ENCODE measurements at regions not wholly inside any gene's neighbourhood (a gene's known extent, or its start where the extent isn't known, plus 50 kb on each side); places are given as distances from the start of the nearest gene placed in this dataset.
A peak's percentile ranks its signal among the peaks of the same experiment; 100 is the strongest.

DNA sequence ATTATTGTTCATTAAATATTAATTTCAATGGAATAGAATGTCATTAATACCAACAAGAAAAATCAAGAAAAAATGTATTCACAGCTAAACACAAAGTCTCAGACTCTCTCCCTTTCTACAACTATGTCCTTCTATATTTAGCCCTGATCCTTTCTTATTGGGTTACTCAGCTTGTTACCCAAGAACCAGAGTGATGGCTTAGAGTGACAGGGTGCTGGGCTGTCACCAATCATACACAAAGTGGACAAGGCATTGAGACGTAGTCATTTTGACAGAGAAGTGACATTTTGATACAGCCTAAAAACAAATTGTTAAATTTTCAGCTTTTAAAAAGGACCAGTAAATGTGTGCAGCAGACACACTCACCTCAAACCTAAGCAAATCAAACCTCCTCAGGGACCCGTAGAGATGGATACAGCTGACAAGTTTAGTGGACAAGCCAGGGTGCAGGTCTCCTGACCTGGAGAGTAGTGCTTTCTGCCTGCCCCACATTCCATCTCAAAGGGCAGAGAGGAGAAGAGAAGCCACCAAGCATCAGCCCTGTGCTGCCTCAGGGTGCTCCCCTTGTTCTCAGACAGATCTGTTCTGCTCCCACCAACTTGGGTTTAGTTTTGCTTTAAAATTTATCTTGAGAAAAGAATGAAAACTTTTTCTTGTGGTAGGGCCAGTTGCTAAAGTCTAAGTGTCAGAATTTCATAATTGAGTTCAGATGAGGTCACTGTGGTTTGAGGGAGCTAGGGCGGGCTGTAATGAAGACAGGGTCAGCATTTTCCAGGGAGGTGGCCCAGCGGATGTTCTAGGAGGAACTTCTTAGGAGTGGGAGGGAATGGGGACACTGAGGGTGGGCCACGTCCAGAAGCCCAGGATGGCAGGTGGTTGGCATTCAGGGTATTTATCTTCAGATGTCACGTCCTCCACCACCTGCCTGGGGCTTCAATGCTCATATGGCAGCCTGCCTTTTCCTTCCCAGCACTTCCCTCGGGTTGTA is 136.5 kb upstream of the TBL1XR1 start:
- H3K4me2 ChIP-seq (replicated peaks; ENCODE audit: low read depth, low read length, poor library complexity, severe bottlenecking): no peak overlapping the region

DNA sequence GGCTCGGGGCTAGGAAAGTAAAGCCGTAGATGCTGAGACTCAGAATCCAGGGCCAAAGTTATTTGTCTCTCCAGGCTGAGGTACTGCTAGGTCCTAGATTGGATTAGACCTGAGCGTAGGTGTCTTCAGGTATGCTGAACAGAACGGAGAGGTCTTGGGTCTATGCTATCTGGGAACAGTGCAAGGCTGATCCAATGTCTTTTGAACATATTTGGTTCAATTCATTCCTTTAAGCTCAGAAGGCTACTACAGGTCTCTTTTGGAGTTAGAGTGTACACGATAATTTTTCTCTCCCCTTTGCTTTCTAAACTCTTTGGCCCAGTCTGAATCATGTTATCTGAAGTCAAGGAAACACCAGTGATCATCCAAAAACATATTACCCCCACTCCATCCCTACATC is 137.5 kb upstream of the TBL1XR1 start:
- Histone ChIP-seq H3K36me3 (replicated peaks in 1 of 2; ENCODE audit: control extremely low read depth in 1 of 2, control insufficient read depth in 1 of 2, extremely low read depth in 1 of 2, insufficient read depth in 2 of 2, low read length in 1 of 2) (no peaks in the 10 kb centered on the region), H2AFZ (ENCODE audit: insufficient read depth, low read depth, low read length, poor library complexity, severe bottlenecking) (no peak overlapping the region), H3K4me2 (replicated peaks; ENCODE audit: low read depth, low read length, poor library complexity, severe bottlenecking) (no peak overlapping the region), H4K20me1 (ENCODE audit: control insufficient read depth, insufficient read depth, low read length, poor library complexity, severe bottlenecking) (no peaks in the 10 kb centered on the region), H3K27me3 (replicated peaks in 1 of 4; ENCODE audit: control extremely low read depth in 1 of 4, control insufficient read depth in 3 of 4, insufficient read depth in 4 of 4, low read length in 3 of 4) (no peaks in the 10 kb centered on the region), H3K9ac (ENCODE audit: low read length) (no peak overlapping the region), H3K4me3 (ENCODE audit: control extremely low read depth in 1 of 5, extremely low read depth in 1 of 5, insufficient read depth in 1 of 5, low read depth in 2 of 5, low read length in 4 of 5) (no peak overlapping the region), H3K79me2 (ENCODE audit: control insufficient read depth, insufficient read depth, low read length) (no peaks in the 10 kb centered on the region), H3K27ac (ENCODE audit: low read length in 2 of 2) (no peak overlapping the region), H3K4me1 (ENCODE audit: control insufficient read depth in 2 of 2, insufficient read depth in 2 of 2, low read length in 2 of 2) (peaks cover 32 to 42% of the 10 kb centered on the region in 2 donors), H3K9me3 (ENCODE audit: control extremely low read depth in 1 of 3, control insufficient read depth in 2 of 3, insufficient read depth in 1 of 3, low read length in 2 of 3) (no peaks in the 10 kb centered on the region)
- Mint-ChIP-seq H3K27ac (peak overlapping the region; percentile 17), H3K9me3 (ENCODE audit: insufficient read depth) (no peaks in the 10 kb centered on the region), H3K27me3 (no peaks in the 10 kb centered on the region), H3K4me3 (no peak overlapping the region), H3K4me1 (peaks cover 50% of the 10 kb centered on the region)
- no peak for DNase-seq
- POLR2A ChIA-PET: interaction anchor here (0.6 kb wide), 1 partner anchor 122 kb away, joined by 3 read pairs; no protein-coding TSS in a partner anchor
- no peak for ATAC-seq (ENCODE audit: low read depth)
- TF ChIP-seq, protein P1, sequence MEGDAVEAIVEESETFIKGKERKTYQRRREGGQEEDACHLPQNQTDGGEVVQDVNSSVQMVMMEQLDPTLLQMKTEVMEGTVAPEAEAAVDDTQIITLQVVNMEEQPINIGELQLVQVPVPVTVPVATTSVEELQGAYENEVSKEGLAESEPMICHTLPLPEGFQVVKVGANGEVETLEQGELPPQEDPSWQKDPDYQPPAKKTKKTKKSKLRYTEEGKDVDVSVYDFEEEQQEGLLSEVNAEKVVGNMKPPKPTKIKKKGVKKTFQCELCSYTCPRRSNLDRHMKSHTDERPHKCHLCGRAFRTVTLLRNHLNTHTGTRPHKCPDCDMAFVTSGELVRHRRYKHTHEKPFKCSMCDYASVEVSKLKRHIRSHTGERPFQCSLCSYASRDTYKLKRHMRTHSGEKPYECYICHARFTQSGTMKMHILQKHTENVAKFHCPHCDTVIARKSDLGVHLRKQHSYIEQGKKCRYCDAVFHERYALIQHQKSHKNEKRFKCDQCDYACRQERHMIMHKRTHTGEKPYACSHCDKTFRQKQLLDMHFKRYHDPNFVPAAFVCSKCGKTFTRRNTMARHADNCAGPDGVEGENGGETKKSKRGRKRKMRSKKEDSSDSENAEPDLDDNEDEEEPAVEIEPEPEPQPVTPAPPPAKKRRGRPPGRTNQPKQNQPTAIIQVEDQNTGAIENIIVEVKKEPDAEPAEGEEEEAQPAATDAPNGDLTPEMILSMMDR (IDR thresholded peaks at IDR 0.05): no peak
- no peak for TF ChIP-seq EZH2 (IDR thresholded peaks at IDR 0.05; ENCODE audit: borderline replicate concordance, insufficient read depth, low read depth, low read length, poor library complexity, severe bottlenecking)
- WGBS (ENCODE audit: insufficient coverage): 98% methylated on average over 5 of the region's 5 CpGs
- CTCF ChIA-PET: no interaction called here
- intact Hi-C loops (cut with micrococcal nuclease): loop anchor here (5.0 kb wide), 1 partner anchor 88 kb away; no protein-coding TSS in a partner anchor

More for the DNA sequence above, 136.5 kb upstream of the TBL1XR1 start:
- Histone ChIP-seq H3K27ac (ENCODE audit: low read length in 2 of 2) (no peak overlapping the region), H3K36me3 (replicated peaks in 1 of 2; ENCODE audit: control extremely low read depth in 1 of 2, control insufficient read depth in 1 of 2, extremely low read depth in 1 of 2, insufficient read depth in 2 of 2, low read length in 1 of 2) (no peaks in the 10 kb centered on the region), H3K27me3 (replicated peaks in 1 of 4; ENCODE audit: control extremely low read depth in 1 of 4, control insufficient read depth in 3 of 4, insufficient read depth in 4 of 4, low read length in 3 of 4) (no peaks in the 10 kb centered on the region), H3K4me1 (ENCODE audit: control insufficient read depth in 2 of 2, insufficient read depth in 2 of 2, low read length in 2 of 2) (peaks cover 27 to 34% of the 10 kb centered on the region in 2 donors), H3K4me3 (ENCODE audit: control extremely low read depth in 1 of 5, extremely low read depth in 1 of 5, insufficient read depth in 1 of 5, low read depth in 2 of 5, low read length in 4 of 5) (no peak overlapping the region), H3K9me3 (ENCODE audit: control extremely low read depth in 1 of 3, control insufficient read depth in 2 of 3, insufficient read depth in 1 of 3, low read length in 2 of 3) (no peaks in the 10 kb centered on the region), H4K20me1 (ENCODE audit: control insufficient read depth, insufficient read depth, low read length, poor library complexity, severe bottlenecking) (no peaks in the 10 kb centered on the region), H2AFZ (ENCODE audit: insufficient read depth, low read depth, low read length, poor library complexity, severe bottlenecking) (no peak overlapping the region), H3K9ac (ENCODE audit: low read length) (no peak overlapping the region), H3K79me2 (ENCODE audit: control insufficient read depth, insufficient read depth, low read length) (no peaks in the 10 kb centered on the region)
- no peaks in the 10 kb centered on the region for H3K27me3 Mint-ChIP-seq
- ChIA-PET POLR2A (no interaction called here), CTCF (no interaction called here)
- H3K4me1 Mint-ChIP-seq: peaks cover 42% of the 10 kb centered on the region
- H3K9me3 Mint-ChIP-seq (ENCODE audit: insufficient read depth): no peaks in the 10 kb centered on the region
- TF ChIP-seq, protein P1 (IDR thresholded peaks at IDR 0.05): no peak
- TF ChIP-seq EZH2 (IDR thresholded peaks at IDR 0.05; ENCODE audit: borderline replicate concordance, insufficient read depth, low read depth, low read length, poor library complexity, severe bottlenecking): no peak
- DNase-seq (no peak), ATAC-seq (ENCODE audit: low read depth) (no peak)
- intact Hi-C loops (cut with micrococcal nuclease): no loop called here
- WGBS (ENCODE audit: insufficient coverage): 73% methylated on average over 2 of the region's 7 CpGs
- no peak overlapping the region for H3K4me3 Mint-ChIP-seq
- H3K27ac Mint-ChIP-seq: no peak overlapping the region
